Body of pancreas (tissue), 4 donors: ENCODE measurements at regions not wholly inside any gene's neighbourhood (a gene's known extent, or its start where the extent isn't known, plus 50 kb on each side); places are given as distances from the start of the nearest gene placed in this dataset.

ENCODE experiments used
- CTCF ChIP-seq, 7 experiments: fragments of 450-650 bp in 4 of 7; fragments of 200-600 bp in 3 of 7; sonication (generic) in 3 of 7; IDR thresholded peaks; one replicate each; pipeline ENCODE4 v1.5.1; 2016 to 2019; ENCODE audit warnings: antibody characterized with exemption in 7 of 7
- POLR2A ChIP-seq, 3 donors: fragments of 450-650 bp; IDR thresholded peaks; one replicate each; pipeline ENCODE4 v1.6.1; 2016; ENCODE audit warnings: antibody characterized with exemption in 3 of 3, mild to moderate bottlenecking in 2 of 3

GRCh38 chr6:152854086-152854795 is 103.6 kb downstream of the VIP start:
- TF ChIP-seq POLR2A (IDR thresholded peaks at IDR 0.05) (no peak), CTCF (IDR thresholded peaks at IDR 0.05) (no peak)
